Hematopoietic multipotent progenitor cell treated with erythropoietin and hydrocortisone succinate and interleukin-3 and kit ligand, for 4 days (in vitro differentiated cells): ENCODE measurements at regions not wholly inside any gene's neighbourhood (a gene's known extent, or its start where the extent isn't known, plus 50 kb on each side); places are given as distances from the start of the nearest gene placed in this dataset.
"Not testable (repeated sequence)": the region's sequence is repeated elsewhere in the genome, so short reads cannot be mapped to it uniquely, and the experiment has no call there.

Experiments
- DNase-seq: peaks from one replicate; pipeline ENCODE4 v3.0.0-alpha.2; 2015

DNA sequence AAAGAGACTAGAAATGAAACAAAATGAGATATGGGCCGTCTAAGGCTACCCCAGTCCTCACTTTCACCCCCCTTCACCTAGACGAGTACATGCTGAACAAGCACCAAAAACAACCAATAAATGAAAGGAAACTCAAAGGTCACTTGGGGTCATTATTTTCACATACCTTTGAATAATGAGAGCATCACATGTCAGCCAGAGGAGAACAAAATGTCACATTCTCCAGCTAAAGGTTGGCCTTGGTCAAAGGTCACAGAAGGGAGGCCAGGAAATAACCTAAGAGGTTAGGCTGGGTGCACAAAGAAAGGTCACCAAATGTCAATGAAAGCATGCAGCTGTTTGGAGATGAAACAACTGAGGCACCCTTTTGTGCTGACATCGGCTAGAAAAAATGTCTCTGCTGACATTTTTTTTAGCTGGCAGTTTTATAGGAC, 288.7 kb upstream of the USP25 start:
- DNase-seq = peak; percentile 47

- DNase-seq = peak; percentile 27
Observed at GRCh38 chr21:15441992-15442391, 287.8 kb upstream of the USP25 start.

DNA sequence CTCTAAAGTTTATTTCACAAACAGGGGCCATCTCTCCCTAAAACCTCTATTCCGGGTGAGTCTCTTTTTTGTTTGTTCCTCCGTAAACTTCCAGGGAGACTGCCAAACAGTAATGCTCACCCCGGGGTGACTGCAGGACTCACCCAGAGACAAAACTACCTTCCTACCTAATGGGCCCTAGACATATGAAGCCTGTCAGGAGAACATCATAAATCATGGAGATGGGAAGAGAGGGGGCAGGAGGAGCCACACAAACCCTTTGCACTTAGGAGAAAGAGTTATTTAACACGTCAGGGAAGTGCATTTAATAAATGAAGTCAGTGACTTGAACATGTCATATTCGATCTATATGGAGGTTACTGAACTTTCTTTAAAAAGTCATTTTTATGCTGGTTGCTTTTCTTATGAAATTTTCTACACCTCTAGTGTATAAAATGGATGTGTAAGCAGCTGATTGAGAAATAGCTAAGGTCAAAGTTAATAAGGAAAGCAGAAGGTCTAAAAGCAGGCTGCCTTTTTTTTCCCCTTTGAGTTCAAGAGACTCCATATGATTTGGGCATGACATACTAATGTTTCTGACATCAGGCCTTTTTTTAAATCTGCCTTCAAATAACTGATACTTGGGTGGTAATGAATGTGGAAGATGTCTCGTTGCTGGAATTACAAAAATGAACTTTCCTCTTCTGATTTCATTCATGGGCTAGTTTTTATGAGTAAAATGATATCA, 286.9 kb upstream of the USP25 start:
- DNase-seq = peak; percentile 41

DNA sequence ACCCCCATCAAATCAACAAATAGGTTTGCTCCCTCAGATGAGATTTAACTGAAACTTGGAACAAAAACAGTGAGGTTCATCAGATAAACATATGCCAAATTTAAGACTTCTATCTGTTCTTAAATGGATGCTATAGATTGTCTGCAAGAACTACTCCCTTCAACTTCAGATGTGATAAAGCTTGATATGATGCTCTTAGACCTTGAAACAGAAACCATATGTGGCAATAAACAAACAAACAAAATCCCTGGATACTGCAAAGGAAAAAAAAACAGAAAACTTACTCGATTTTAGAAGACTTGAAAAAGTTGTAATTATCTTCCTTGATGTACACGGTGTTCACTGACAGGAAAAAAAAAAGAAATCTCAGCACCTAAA, 286.1 kb upstream of the USP25 start:
- DNase-seq = no peak

DNA sequence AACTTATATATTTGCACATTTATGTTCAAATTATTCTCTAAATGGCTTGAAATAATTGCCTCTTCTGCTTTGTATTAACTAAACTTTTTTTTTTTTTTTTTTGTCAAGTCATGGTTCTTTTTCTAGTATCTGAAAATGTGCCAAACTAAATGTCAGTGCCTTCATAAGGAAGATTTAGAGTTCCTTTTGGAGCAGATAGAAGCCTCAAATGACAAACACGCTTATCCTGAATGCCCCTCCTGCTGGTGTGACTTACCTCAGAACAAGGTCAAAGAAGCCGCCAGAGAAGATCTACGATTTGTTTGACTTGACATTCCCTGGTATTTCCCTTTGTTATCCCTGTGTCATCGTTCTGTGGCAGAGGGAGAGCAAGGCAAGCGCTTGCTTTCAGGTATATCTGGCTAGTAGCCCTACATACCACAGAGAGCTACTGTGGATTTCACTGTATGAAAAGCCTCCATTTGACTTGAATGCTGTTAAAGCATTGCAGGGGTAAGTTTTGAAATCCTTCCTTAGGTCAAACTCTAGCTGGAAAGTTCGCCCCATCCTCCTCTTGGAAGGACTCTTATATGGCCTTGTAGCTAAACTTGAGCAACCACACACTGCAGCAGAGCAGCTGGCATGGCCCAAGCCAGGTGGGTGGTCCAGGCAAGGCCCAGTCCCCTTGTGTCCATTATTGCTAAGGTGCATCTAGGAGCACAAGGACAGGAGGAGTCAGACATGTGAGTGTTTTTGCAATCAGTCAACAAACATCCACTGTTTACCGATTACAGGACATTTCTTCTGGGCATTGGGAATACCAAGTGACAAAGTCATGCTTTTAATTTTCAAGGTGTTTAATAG, 285.4 kb upstream of the USP25 start:
- DNase-seq = peak; percentile 33

GRCh38 chr21:15445327-15445726, 284.5 kb upstream of the USP25 start:
- DNase-seq = peak; percentile 55

GRCh38 chr21:15446223-15446622, 283.6 kb upstream of the USP25 start:
- DNase-seq = peak; percentile 55

DNA sequence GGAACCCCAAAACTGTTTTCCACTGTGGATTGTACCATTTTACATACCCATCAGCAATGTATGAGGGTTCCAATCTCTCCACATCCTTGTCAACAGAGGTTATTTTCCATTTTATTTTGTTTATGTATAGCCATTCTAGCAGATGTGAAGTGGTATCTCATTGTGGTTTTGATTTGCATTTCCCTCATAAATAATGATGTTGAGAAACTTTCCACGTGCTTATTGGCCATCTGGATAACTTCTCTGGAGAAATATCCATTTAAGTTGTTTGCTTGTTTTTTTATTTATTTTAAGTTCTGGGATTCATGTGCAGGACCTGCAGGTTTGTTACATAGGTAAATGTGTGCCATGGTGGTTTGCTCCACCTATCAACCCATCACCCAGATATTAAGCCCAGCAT, 280.2 kb upstream of the USP25 start:
- no peak for DNase-seq

GRCh38 chr21:15453261-15453660, 276.5 kb upstream of the USP25 start:
- no peak for DNase-seq

DNA sequence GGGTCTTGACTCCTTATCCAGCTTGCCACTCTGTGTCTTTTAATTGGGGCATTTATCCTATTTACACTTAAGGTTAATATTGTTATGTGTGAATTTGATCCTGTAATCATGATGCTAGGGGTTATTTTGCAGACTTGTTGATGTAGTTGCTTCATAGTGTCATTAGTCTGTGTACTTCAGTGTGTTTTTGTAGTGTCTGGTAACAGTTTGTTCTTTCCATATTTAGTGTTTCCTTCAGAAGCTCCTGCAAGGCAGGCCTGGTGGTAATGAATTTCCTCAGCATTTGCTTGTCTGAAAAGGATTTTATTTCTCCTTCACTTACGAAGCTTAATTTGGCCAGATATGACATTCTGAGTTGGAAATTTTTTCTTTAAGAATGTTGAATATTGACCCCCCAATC, 276.0 kb upstream of the USP25 start:
- DNase-seq = not testable (repeated sequence)

GRCh38 chr21:15454931-15455330, 274.9 kb upstream of the USP25 start:
- DNase-seq = not testable (repeated sequence)

DNA sequence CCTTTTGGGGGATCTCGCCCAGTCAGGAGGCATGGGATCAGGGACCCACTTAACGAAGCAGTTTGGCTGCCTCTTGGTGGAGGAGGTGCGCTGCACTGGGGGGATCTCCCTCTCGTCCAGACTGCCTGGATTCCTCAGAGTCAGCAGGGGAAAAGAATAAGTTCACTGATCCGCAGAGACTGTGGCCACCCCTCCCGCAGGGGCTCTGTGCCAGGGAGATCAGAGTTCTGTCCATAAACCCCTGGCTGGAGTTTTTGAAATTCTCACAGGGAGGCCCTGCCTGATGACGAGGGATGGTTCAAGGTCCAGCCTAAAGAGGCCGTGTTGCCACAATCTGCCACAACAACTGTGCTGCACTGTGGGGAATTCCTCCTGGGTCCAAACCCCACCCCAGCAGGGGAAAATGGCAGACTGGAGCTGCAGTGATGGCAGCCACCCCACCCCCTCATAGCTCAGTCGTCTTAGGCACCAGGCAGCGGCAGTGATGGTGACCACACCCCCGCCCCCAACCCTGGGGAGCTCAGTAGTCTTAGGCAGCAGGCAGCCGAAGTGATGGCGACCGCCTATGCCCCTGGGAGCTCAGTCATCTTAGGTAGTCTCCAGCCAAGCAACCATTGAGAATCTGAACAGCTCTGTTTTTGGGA, 273.8 kb upstream of the USP25 start:
- no peak for DNase-seq

GRCh38 chr21:15457965-15458364, 271.8 kb upstream of the USP25 start:
- no peak for DNase-seq

DNA sequence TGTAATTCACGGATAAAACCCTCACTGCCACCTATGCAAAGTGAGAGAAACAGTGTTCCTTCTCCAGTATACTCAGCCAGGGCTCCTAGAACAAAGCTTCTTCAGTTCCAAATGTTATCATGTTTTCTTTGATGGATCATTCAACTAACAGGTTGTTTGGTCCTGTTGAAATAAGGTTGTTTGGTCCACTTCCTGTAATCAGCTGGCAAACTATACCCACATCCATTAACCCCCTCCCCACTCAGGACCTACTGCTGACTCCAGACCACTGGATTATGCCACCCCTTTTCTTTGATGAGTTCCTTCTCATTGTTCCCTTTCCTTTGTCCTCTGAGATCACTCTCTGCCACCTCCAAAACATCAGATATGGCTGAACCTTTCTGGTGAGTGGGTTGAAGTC, 267.7 kb upstream of the USP25 start:
- no peak for DNase-seq

GRCh38 chr21:15466329-15466728, 263.5 kb upstream of the USP25 start:
- no peak for DNase-seq

DNA sequence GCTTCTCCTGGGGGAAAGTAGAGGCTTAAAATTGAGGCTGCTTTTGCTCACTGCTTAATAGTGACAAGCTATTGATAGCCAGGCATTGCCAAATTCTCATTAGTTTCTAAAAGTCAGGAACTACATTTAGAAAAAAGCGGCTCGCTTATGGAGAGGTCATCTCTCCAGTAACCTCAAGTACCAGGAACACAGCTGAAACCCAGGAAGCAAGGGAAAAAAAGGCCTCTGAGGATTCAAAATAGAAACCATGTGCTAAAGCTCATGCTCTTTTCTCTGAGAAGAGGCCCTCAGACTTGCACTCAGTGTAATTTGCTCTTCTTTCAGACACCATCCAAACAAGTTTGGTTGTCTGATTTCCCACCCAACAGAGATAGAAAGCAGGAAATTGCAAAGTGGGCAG, 261.4 kb upstream of the USP25 start:
- DNase-seq = no peak

DNA sequence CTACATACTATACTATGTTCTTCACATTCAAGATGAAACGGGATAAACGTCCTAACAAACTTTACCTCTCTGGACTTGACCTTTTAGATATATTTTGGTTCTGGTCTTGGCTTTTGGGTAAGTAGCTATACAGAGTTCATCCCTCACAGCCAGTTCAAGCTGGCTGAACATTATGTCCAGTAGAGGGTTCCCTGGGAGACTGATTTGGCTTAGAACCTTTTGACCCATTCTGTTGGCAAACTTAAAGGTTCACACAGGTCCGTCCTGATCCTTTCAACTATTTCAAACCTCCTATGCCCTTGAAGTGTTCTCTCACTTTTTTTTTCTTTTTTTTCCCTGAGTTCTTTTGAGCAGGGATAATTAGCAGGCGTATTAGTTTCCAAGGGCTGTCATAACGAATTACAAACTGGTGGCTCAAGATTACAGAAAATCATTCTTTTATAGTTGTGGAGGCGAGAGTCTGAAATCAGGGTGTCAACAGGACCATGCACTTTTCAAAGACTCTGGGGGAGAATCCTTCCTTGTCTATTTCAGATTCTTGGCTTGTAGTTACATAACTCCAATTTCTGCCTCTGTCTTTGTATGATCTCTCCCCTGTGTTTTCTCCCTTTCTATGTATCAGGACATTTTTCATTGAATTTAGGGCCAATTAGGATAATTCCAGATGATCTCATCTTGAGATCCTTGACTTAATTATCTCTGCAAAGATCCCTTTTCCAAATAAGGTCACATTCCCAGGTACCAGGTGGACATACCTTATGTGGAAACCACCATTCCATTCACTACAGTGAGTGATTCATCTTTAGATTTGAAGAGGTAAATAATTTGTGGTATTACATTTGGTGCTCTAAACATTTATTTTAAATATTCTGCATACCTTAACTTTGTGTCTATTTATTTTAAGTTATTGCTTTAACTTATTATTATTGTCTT, 257.4 kb upstream of the USP25 start:
- no peak for DNase-seq

DNA sequence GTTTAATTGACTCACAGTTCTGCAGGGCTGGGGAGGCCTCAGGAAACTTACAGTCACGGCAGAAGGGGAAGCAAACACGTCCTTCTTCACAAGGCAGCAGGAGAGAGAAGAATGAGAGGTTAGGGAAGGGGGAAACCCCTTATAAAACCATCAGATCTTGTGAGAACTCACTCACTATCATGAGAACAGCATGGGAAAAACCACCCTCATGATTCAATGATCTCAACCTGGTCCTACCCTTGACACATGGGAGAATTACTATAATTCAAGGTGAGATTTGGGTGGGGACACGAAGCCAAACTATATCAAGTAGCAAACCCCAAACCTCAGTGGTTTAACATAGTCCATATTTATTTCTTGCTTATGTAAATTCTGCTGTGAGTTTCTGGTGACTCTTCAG, 252.0 kb upstream of the USP25 start:
- DNase-seq = not testable (repeated sequence)

DNA sequence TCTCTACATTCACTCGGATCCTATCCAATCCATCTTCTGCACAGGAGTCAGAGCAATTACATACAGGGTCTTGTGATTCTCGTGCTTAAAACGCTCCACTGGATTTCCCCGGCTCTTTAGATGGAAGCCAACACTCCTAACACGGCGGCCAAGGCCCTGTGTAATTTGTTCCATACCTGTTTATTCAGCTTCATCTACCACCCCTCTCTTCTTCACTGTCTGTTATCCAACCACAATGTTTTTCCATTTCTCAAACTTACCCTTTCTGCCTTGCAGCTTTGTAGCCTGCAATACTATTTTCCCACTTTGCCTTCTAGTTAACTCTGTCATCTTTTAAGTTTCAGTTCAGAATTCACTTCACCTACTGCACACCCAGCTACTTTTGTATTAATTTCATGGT, 249.6 kb upstream of the USP25 start:
- no peak for DNase-seq

- peak; percentile 95 for DNase-seq
Observed at GRCh38 chr21:15483138-15483780, 246.5 kb upstream of the USP25 start.

DNA sequence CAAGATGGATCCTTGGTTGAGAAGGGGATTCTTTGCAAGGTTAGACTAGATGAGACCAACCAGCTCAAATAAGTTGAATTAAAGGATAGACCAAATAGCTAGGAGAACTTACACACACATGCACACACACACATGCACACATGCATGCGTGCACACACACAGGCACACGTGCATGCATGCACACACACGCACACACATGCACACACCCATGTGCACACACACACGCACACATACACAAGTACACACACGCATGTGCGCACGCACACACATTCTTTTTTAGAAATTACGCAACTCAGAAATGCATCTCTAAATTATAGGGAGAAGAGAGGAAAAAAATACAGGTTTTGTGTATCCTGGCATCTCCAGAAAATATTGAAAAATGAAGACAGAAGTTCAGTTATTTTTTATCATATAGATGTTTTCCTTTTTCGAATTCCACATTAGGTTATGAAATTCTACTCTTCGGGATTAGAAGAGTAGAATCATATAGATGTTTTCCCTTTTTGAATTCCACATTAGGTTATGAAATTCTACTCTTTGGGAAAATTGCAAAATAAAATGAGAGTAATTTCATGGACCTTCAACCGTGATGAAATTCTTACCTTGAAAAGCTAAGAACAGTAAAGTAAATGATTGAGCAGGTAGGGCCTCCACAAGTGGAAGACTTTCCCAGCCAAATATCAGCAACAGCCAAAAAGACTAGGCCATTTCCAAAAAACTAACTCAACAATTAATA, 243.2 kb upstream of the USP25 start:
- DNase-seq = no peak

DNA sequence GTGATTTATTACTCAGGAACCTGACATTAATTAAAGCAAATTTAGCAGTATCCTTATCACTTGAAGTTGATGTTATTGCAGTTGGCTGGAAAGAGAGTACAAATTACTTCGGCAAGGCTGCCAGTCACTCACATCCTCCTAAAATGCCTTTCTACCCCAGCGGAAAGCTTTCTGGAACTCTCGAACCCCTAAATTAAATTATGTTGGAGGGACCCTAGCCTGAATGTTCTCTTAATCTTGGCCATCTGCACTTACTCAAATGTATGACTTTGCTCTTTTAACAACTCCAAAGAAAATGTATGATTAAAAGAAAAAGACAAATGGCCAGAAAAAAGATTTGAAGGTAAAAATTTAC, 242.6 kb upstream of the USP25 start:
- DNase-seq = no peak
